Tibial nerve (tissue), 4 donors: ENCODE measurements at regions not wholly inside any gene's neighbourhood (a gene's known extent, or its start where the extent isn't known, plus 50 kb on each side); places are given as distances from the start of the nearest gene placed in this dataset.

Source experiments
- CTCF ChIP-seq, 5 experiments: fragments of 200-600 bp in 3 of 5; fragments of 450-650 bp in 2 of 5; sonication (generic) in 3 of 5; IDR thresholded peaks; one replicate each; pipeline ENCODE4 v1.5.1; 2016 to 2019; ENCODE audit warnings: antibody characterized with exemption in 5 of 5, mild to moderate bottlenecking in 3 of 5, moderate library complexity in 2 of 5
- EP300 ChIP-seq, 2 donors: sonication (generic); formaldehyde crosslinking; IDR thresholded peaks; one replicate each; pipeline ENCODE4 v1.6.1; 2017; ENCODE audit warnings: antibody characterized with exemption in 2 of 2, mild to moderate bottlenecking in 1 of 2
- POLR2A ChIP-seq, 2 donors: fragments of 450-650 bp; IDR thresholded peaks; one replicate each; pipeline ENCODE4 v1.6.1; 2017; ENCODE audit warnings: antibody characterized with exemption in 2 of 2, mild to moderate bottlenecking in 2 of 2, moderate library complexity in 2 of 2

DNA sequence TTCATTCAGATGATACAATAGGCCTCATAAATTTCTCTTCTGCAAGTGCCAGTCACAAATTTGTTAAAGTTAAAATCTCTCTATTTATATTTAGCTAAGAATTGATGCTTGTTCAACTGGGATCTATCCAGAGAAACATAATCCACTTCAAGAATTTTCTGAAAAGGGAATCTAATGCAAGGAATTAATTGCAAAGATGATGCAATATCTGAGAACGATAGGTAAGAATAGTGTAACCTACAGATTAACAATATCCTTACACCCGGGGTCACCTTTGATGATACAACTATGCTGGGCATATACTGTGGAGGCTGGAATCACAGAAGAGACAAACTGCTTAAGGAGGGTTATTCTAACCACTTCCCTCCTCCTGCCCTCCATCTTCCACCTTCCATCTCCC is 295.1 kb downstream of the FOXG1 start:
- TF ChIP-seq CTCF (IDR thresholded peaks at IDR 0.05): no peak
- TF ChIP-seq POLR2A (IDR thresholded peaks at IDR 0.05): no peak
- no peak for TF ChIP-seq EP300 (IDR thresholded peaks at IDR 0.05)
